ENCODE measurements at regions not wholly inside any gene's neighbourhood (a gene's known extent, or its start where the extent isn't known, plus 50 kb on each side); places are given as distances from the start of the nearest gene placed in this dataset.

GRCh38 chr4:96524311-96524875 lies 684.5 kb downstream of the PDHA2 start:
- no peak for TF ChIP-seq CTCF (IDR thresholded peaks at IDR 0.05; ENCODE audit: extremely low read depth, insufficient read depth, missing control alignments)
- no peak for DNase-seq (ENCODE audit: low spot score)
- in situ Hi-C loops (cut with MboI; ENCODE audit: low pct_unique_long_range_greater_than_20kb, low sequenced_read_pairs, unreplicated experiment): no loop called here

GRCh38 chr4:96525898-96526297 lies 686.0 kb downstream of the PDHA2 start:
- DNase-seq (ENCODE audit: low spot score): no peak
- in situ Hi-C loops (cut with MboI; ENCODE audit: low pct_unique_long_range_greater_than_20kb, low sequenced_read_pairs, unreplicated experiment): no loop called here
- TF ChIP-seq CTCF (IDR thresholded peaks at IDR 0.05; ENCODE audit: extremely low read depth, insufficient read depth, missing control alignments): no peak

GRCh38 chr4:96526625-96527024 lies 686.7 kb downstream of the PDHA2 start:
- no peak for TF ChIP-seq CTCF (IDR thresholded peaks at IDR 0.05; ENCODE audit: extremely low read depth, insufficient read depth, missing control alignments)
- in situ Hi-C loops (cut with MboI; ENCODE audit: low pct_unique_long_range_greater_than_20kb, low sequenced_read_pairs, unreplicated experiment): no loop called here
- DNase-seq (ENCODE audit: low spot score): no peak

- no peak for TF ChIP-seq CTCF (IDR thresholded peaks at IDR 0.05; ENCODE audit: extremely low read depth, insufficient read depth, missing control alignments)
- in situ Hi-C loops (cut with MboI; ENCODE audit: low pct_unique_long_range_greater_than_20kb, low sequenced_read_pairs, unreplicated experiment): no loop called here
- DNase-seq (ENCODE audit: low spot score): no peak
Observed at GRCh38 chr4:96531836-96532235, 691.9 kb downstream of the PDHA2 start.

GRCh38 chr4:96543346-96543745 lies 703.5 kb downstream of the PDHA2 start:
- no peak for DNase-seq (ENCODE audit: low spot score)
- no peak for TF ChIP-seq CTCF (IDR thresholded peaks at IDR 0.05; ENCODE audit: extremely low read depth, insufficient read depth, missing control alignments)
- in situ Hi-C loops (cut with MboI; ENCODE audit: low pct_unique_long_range_greater_than_20kb, low sequenced_read_pairs, unreplicated experiment): no loop called here

- TF ChIP-seq CTCF (IDR thresholded peaks at IDR 0.05; ENCODE audit: extremely low read depth, insufficient read depth, missing control alignments): no peak
- no peak for DNase-seq (ENCODE audit: low spot score)
- in situ Hi-C loops (cut with MboI; ENCODE audit: low pct_unique_long_range_greater_than_20kb, low sequenced_read_pairs, unreplicated experiment): no loop called here
Observed at GRCh38 chr4:96558466-96558865, 718.6 kb downstream of the PDHA2 start.

GRCh38 chr4:96566755-96567154 lies 726.9 kb downstream of the PDHA2 start:
- in situ Hi-C loops (cut with MboI; ENCODE audit: low pct_unique_long_range_greater_than_20kb, low sequenced_read_pairs, unreplicated experiment): no loop called here
- no peak for DNase-seq (ENCODE audit: low spot score)
- no peak for TF ChIP-seq CTCF (IDR thresholded peaks at IDR 0.05; ENCODE audit: extremely low read depth, insufficient read depth, missing control alignments)
